ENCODE measurements at regions not wholly inside any gene's neighbourhood (a gene's known extent, or its start where the extent isn't known, plus 50 kb on each side); places are given as distances from the start of the nearest gene placed in this dataset.

GRCh38 chr6:19039287-19039686 is 652.1 kb downstream of the RNF144B start:
- Histone ChIP-seq H3K27ac (ENCODE audit: low read depth, low read length) (no peak overlapping the region), H3K9ac (ENCODE audit: low read depth, low read length) (no peak overlapping the region), H3K27me3 (ENCODE audit: insufficient read depth, low read length) (no peaks in the 10 kb centered on the region), H3K9me3 (ENCODE audit: insufficient read depth, low read depth, low read length) (no peaks in the 10 kb centered on the region), H3K4me3 (ENCODE audit: low read length) (no peak overlapping the region), H3K4me1 (ENCODE audit: insufficient read depth, low read length) (peaks cover 9% of the 10 kb centered on the region; the same call in 1 of the 2 replicates), H3K36me3 (ENCODE audit: insufficient read depth, low read length) (no peaks in the 10 kb centered on the region)

- H3K27ac ChIP-seq (ENCODE audit: low read depth, low read length): no peak overlapping the region
- no peak overlapping the region for H3K9ac ChIP-seq (ENCODE audit: low read depth, low read length)
- WGBS: 90% methylated on average over 6 of the region's 6 CpGs
- no peaks in the 10 kb centered on the region for H3K4me1 ChIP-seq (ENCODE audit: insufficient read depth, low read length)
- H3K9me3 ChIP-seq (ENCODE audit: insufficient read depth, low read depth, low read length): no peaks in the 10 kb centered on the region
- no peak overlapping the region for H3K4me3 ChIP-seq (ENCODE audit: low read length)
- H3K36me3 ChIP-seq (ENCODE audit: insufficient read depth, low read length): no peaks in the 10 kb centered on the region
- H3K27me3 ChIP-seq (ENCODE audit: insufficient read depth, low read length): no peaks in the 10 kb centered on the region
These were observed 654.8 kb downstream of the RNF144B start for GRCh38 chr6:19041906-19042305.

- Histone ChIP-seq H3K36me3 (ENCODE audit: insufficient read depth, low read length) (no peaks in the 10 kb centered on the region), H3K9ac (ENCODE audit: low read depth, low read length) (no peak overlapping the region), H3K27me3 (ENCODE audit: insufficient read depth, low read length) (no peaks in the 10 kb centered on the region), H3K9me3 (ENCODE audit: insufficient read depth, low read depth, low read length) (peaks cover 3% of the 10 kb centered on the region; the same call in 1 of the 2 replicates), H3K4me3 (ENCODE audit: low read length) (no peak overlapping the region), H3K27ac (ENCODE audit: low read depth, low read length) (no peak overlapping the region), H3K4me1 (ENCODE audit: insufficient read depth, low read length) (no peaks in the 10 kb centered on the region)
- 98% methylated on average over 5 of the region's 5 CpGs for WGBS
These were observed 655.3 kb downstream of the RNF144B start for GRCh38 chr6:19042420-19042819.

- WGBS: 99% methylated on average over 3 of the region's 3 CpGs
- Histone ChIP-seq H3K4me3 (ENCODE audit: low read length) (no peak overlapping the region), H3K9me3 (ENCODE audit: insufficient read depth, low read depth, low read length) (peaks cover 3% of the 10 kb centered on the region; the same call in 1 of the 2 replicates), H3K27ac (ENCODE audit: low read depth, low read length) (no peak overlapping the region), H3K36me3 (ENCODE audit: insufficient read depth, low read length) (no peaks in the 10 kb centered on the region), H3K4me1 (ENCODE audit: insufficient read depth, low read length) (no peaks in the 10 kb centered on the region), H3K9ac (ENCODE audit: low read depth, low read length) (no peak overlapping the region), H3K27me3 (ENCODE audit: insufficient read depth, low read length) (no peaks in the 10 kb centered on the region)
These were observed 663.6 kb downstream of the RNF144B start for GRCh38 chr6:19050765-19051164.

- 88% methylated on average over 1 of the region's 1 CpG for WGBS
- Histone ChIP-seq H3K9ac (ENCODE audit: low read depth, low read length) (no peak overlapping the region), H3K27me3 (ENCODE audit: insufficient read depth, low read length) (no peaks in the 10 kb centered on the region), H3K4me3 (ENCODE audit: low read length) (no peak overlapping the region), H3K9me3 (ENCODE audit: insufficient read depth, low read depth, low read length) (peaks cover 2% of the 10 kb centered on the region; the same call in 1 of the 2 replicates), H3K4me1 (ENCODE audit: insufficient read depth, low read length) (no peaks in the 10 kb centered on the region), H3K36me3 (ENCODE audit: insufficient read depth, low read length) (no peaks in the 10 kb centered on the region), H3K27ac (ENCODE audit: low read depth, low read length) (no peak overlapping the region)
These were observed 665.1 kb downstream of the RNF144B start for GRCh38 chr6:19052219-19052618.

GRCh38 chr6:19059102-19059501 is 672.0 kb downstream of the RNF144B start:
- H3K27me3 ChIP-seq (ENCODE audit: insufficient read depth, low read length): no peaks in the 10 kb centered on the region
- H3K4me3 ChIP-seq (ENCODE audit: low read length): no peak overlapping the region
- WGBS: 90% methylated on average over 4 of the region's 4 CpGs
- no peaks in the 10 kb centered on the region for H3K4me1 ChIP-seq (ENCODE audit: insufficient read depth, low read length)
- no peaks in the 10 kb centered on the region for H3K9me3 ChIP-seq (ENCODE audit: insufficient read depth, low read depth, low read length)
- H3K27ac ChIP-seq (ENCODE audit: low read depth, low read length): no peak overlapping the region
- H3K9ac ChIP-seq (ENCODE audit: low read depth, low read length): no peak overlapping the region
- H3K36me3 ChIP-seq (ENCODE audit: insufficient read depth, low read length): no peaks in the 10 kb centered on the region

GRCh38 chr6:19067165-19067564 is 680.0 kb downstream of the RNF144B start:
- 96% methylated on average over 3 of the region's 3 CpGs for WGBS
- Histone ChIP-seq H3K9ac (ENCODE audit: low read depth, low read length) (no peak overlapping the region), H3K27ac (ENCODE audit: low read depth, low read length) (no peak overlapping the region), H3K27me3 (ENCODE audit: insufficient read depth, low read length) (no peaks in the 10 kb centered on the region), H3K4me3 (ENCODE audit: low read length) (no peak overlapping the region), H3K9me3 (ENCODE audit: insufficient read depth, low read depth, low read length) (no peaks in the 10 kb centered on the region), H3K4me1 (ENCODE audit: insufficient read depth, low read length) (no peaks in the 10 kb centered on the region), H3K36me3 (ENCODE audit: insufficient read depth, low read length) (no peaks in the 10 kb centered on the region)

GRCh38 chr6:19070520-19070919 is 683.4 kb downstream of the RNF144B start:
- Histone ChIP-seq H3K4me1 (ENCODE audit: insufficient read depth, low read length) (no peaks in the 10 kb centered on the region), H3K27ac (ENCODE audit: low read depth, low read length) (no peak overlapping the region), H3K36me3 (ENCODE audit: insufficient read depth, low read length) (no peaks in the 10 kb centered on the region), H3K9me3 (ENCODE audit: insufficient read depth, low read depth, low read length) (no peaks in the 10 kb centered on the region), H3K4me3 (ENCODE audit: low read length) (no peak overlapping the region), H3K9ac (ENCODE audit: low read depth, low read length) (no peak overlapping the region), H3K27me3 (ENCODE audit: insufficient read depth, low read length) (no peaks in the 10 kb centered on the region)

GRCh38 chr6:19083801-19084200 is 696.7 kb downstream of the RNF144B start:
- Histone ChIP-seq H3K4me1 (ENCODE audit: insufficient read depth, low read length) (peaks cover 12% of the 10 kb centered on the region), H3K27me3 (ENCODE audit: insufficient read depth, low read length) (no peaks in the 10 kb centered on the region), H3K9me3 (ENCODE audit: insufficient read depth, low read depth, low read length) (no peaks in the 10 kb centered on the region), H3K27ac (ENCODE audit: low read depth, low read length) (no peak overlapping the region), H3K4me3 (ENCODE audit: low read length) (no peak overlapping the region), H3K36me3 (ENCODE audit: insufficient read depth, low read length) (no peaks in the 10 kb centered on the region), H3K9ac (ENCODE audit: low read depth, low read length) (no peak overlapping the region)
- WGBS: 92% methylated on average over 1 of the region's 1 CpG

GRCh38 chr6:19086480-19086879 is 699.3 kb downstream of the RNF144B start:
- H3K4me3 ChIP-seq (ENCODE audit: low read length): no peak overlapping the region

GRCh38 chr6:19087296-19087695 is 700.1 kb downstream of the RNF144B start:
- H3K9me3 ChIP-seq (ENCODE audit: insufficient read depth, low read depth, low read length): no peaks in the 10 kb centered on the region
- no peak overlapping the region for H3K27ac ChIP-seq (ENCODE audit: low read depth, low read length)

More at GRCh38 chr6:19086480-19086879, 699.3 kb downstream of the RNF144B start:
- 47% methylated on average over 4 of the region's 4 CpGs for WGBS
- Histone ChIP-seq H3K9me3 (ENCODE audit: insufficient read depth, low read depth, low read length) (no peaks in the 10 kb centered on the region), H3K36me3 (ENCODE audit: insufficient read depth, low read length) (no peaks in the 10 kb centered on the region), H3K4me1 (ENCODE audit: insufficient read depth, low read length) (peaks cover 12% of the 10 kb centered on the region), H3K27me3 (ENCODE audit: insufficient read depth, low read length) (no peaks in the 10 kb centered on the region), H3K9ac (ENCODE audit: low read depth, low read length) (no peak overlapping the region), H3K27ac (ENCODE audit: low read depth, low read length) (no peak overlapping the region)

GRCh38 chr6:19087897-19088296 is 700.7 kb downstream of the RNF144B start:
- Histone ChIP-seq H3K36me3 (ENCODE audit: insufficient read depth, low read length) (no peaks in the 10 kb centered on the region), H3K4me1 (ENCODE audit: insufficient read depth, low read length) (peaks cover 12% of the 10 kb centered on the region)
- 100% methylated on average over 1 of the region's 1 CpG for WGBS

More at GRCh38 chr6:19087296-19087695, 700.1 kb downstream of the RNF144B start:
- H3K9ac ChIP-seq (ENCODE audit: low read depth, low read length): no peak overlapping the region
- H3K27me3 ChIP-seq (ENCODE audit: insufficient read depth, low read length): no peaks in the 10 kb centered on the region
- H3K4me1 ChIP-seq (ENCODE audit: insufficient read depth, low read length): peaks cover 12% of the 10 kb centered on the region
- no peak overlapping the region for H3K4me3 ChIP-seq (ENCODE audit: low read length)
- no peaks in the 10 kb centered on the region for H3K36me3 ChIP-seq (ENCODE audit: insufficient read depth, low read length)
- WGBS: no CpG with 5 or more reads among the region's 1 CpG

More at GRCh38 chr6:19087897-19088296, 700.7 kb downstream of the RNF144B start:
- Histone ChIP-seq H3K27me3 (ENCODE audit: insufficient read depth, low read length) (no peaks in the 10 kb centered on the region), H3K9me3 (ENCODE audit: insufficient read depth, low read depth, low read length) (no peaks in the 10 kb centered on the region), H3K4me3 (ENCODE audit: low read length) (no peak overlapping the region), H3K27ac (ENCODE audit: low read depth, low read length) (no peak overlapping the region), H3K9ac (ENCODE audit: low read depth, low read length) (no peak overlapping the region)

Data from HUES64 (cell line).